Prostate gland (tissue), 2 donors: ENCODE measurements at regions not wholly inside any gene's neighbourhood (a gene's known extent, or its start where the extent isn't known, plus 50 kb on each side); places are given as distances from the start of the nearest gene placed in this dataset.

ENCODE experiments used
- DNase-seq: peaks from one replicate; pipeline ENCODE4 v3.0.0-alpha.2; 2019; ENCODE audit warnings: low spot score
- H3K27ac ChIP-seq, 2 donors: fragments of 200-600 bp; sonication (generic); 2 replicates each; pipeline ENCODE4 v1.5.1; 2017 to 2019
- H3K27me3 ChIP-seq: fragments of 200-600 bp; sonication (generic); replicated peaks from 2 replicates; pipeline ENCODE4 v1.5.1; 2019; ENCODE audit not compliant: insufficient read depth
- H3K36me3 ChIP-seq, 2 donors: fragments of 200-600 bp; sonication (generic); 1 replicate in 1 of 2; 2 replicates in 1 of 2; pipeline versions ENCODE4 v1.5.1 to v1.8.1; 2017 to 2019
- H3K4me1 ChIP-seq: fragments of 200-600 bp; sonication (generic); replicated peaks from 2 replicates; pipeline ENCODE4 v1.5.1; 2019
- H3K4me3 ChIP-seq, 2 donors: fragments of 200-600 bp; sonication (generic); 2 replicates each; pipeline ENCODE4 v1.5.1; 2017 to 2019
- H3K9me3 ChIP-seq: fragments of 200-600 bp; sonication (generic); 2 replicates; pipeline ENCODE4 v1.5.1; 2017
- CTCF ChIP-seq, 4 experiments: fragments of 200-600 bp in 2 of 4; fragments of 450-650 bp in 2 of 4; sonication (generic) in 2 of 4; IDR thresholded peaks; 1 replicate in 3 of 4; 2 replicates in 1 of 4; pipeline ENCODE4 v1.5.1; 2016 to 2019; ENCODE audit warnings: antibody characterized with exemption in 4 of 4, mild to moderate bottlenecking in 2 of 4, moderate library complexity in 2 of 4
- POLR2A ChIP-seq: fragments of 450-650 bp; IDR thresholded peaks from one replicate; pipeline ENCODE4 v1.6.1; 2016; ENCODE audit warnings: antibody characterized with exemption, mild to moderate bottlenecking
- POLR2AphosphoS5 ChIP-seq: sonication (generic); formaldehyde crosslinking; IDR thresholded peaks from one replicate; pipeline ENCODE4 v1.6.1; 2017; ENCODE audit warnings: antibody characterized with exemption
- WGBS: methylation state at CpG from one replicate; pipeline ENCODE4 v1.1.5; 2018; 5-methylcytosine and 5-hydroxymethylcytosine counted together
- intact Hi-C: fragments of 100-400 bp; cut with DNase I; formaldehyde crosslinking; loops from one replicate; pipeline ENCODE4 v1.14.2; 2022

- no peak overlapping the region for H3K27ac ChIP-seq
- no peak for DNase-seq
- H3K4me1 ChIP-seq, result no peaks in the 10 kb centered on the region
- 86% methylated on average over 6 of the region's 6 CpGs for WGBS
- intact Hi-C loops, result loop anchor here (10.0 kb wide), 1 partner anchor 1240 kb away; no protein-coding TSS in a partner anchor
- H3K36me3 ChIP-seq, result no peaks in the 10 kb centered on the region
- no peak for TF ChIP-seq POLR2A
- no peak for TF ChIP-seq POLR2AphosphoS5
- TF ChIP-seq CTCF (IDR thresholded peaks at IDR 0.05), result no peak
- no peaks in the 10 kb centered on the region for H3K27me3 ChIP-seq
- H3K4me3 ChIP-seq, result no peak overlapping the region
- no peaks in the 10 kb centered on the region for H3K9me3 ChIP-seq
Measured at GRCh38 chr4:181564625-181565024, 678.6 kb upstream of the TENM3 start.

- H3K9me3 ChIP-seq, result no peaks in the 10 kb centered on the region
- DNase-seq, result no peak
- TF ChIP-seq CTCF (IDR thresholded peaks at IDR 0.05), result no peak
- no peak for TF ChIP-seq POLR2A
- TF ChIP-seq POLR2AphosphoS5, result no peak
- no peaks in the 10 kb centered on the region for H3K4me1 ChIP-seq
- no peak overlapping the region for H3K4me3 ChIP-seq
- no peaks in the 10 kb centered on the region for H3K27me3 ChIP-seq
- H3K27ac ChIP-seq, result no peak overlapping the region
- 60% methylated on average over 7 of the region's 7 CpGs for WGBS
- no peaks in the 10 kb centered on the region for H3K36me3 ChIP-seq
- intact Hi-C loops, result loop anchor here (10.0 kb wide), 1 partner anchor 1238 kb away; no protein-coding TSS in a partner anchor
Measured at GRCh38 chr4:181566490-181566889, 676.7 kb upstream of the TENM3 start.

- no peaks in the 10 kb centered on the region for H3K4me1 ChIP-seq
- H3K9me3 ChIP-seq, result no peaks in the 10 kb centered on the region
- no peak overlapping the region for H3K4me3 ChIP-seq
- no peak overlapping the region for H3K27ac ChIP-seq
- H3K36me3 ChIP-seq, result no peaks in the 10 kb centered on the region
- 53% methylated on average over 2 of the region's 2 CpGs for WGBS
- no peak for DNase-seq
- TF ChIP-seq CTCF (IDR thresholded peaks at IDR 0.05) (peak in 2 of 4 experiments; percentile 20 to 40), POLR2AphosphoS5 (no peak), POLR2A (no peak)
- H3K27me3 ChIP-seq, result no peaks in the 10 kb centered on the region
- intact Hi-C loops, result loop anchor here (10.0 kb wide), 1 partner anchor 1235 kb away; no protein-coding TSS in a partner anchor
Measured at GRCh38 chr4:181569553-181569952, 673.6 kb upstream of the TENM3 start.

DNA sequence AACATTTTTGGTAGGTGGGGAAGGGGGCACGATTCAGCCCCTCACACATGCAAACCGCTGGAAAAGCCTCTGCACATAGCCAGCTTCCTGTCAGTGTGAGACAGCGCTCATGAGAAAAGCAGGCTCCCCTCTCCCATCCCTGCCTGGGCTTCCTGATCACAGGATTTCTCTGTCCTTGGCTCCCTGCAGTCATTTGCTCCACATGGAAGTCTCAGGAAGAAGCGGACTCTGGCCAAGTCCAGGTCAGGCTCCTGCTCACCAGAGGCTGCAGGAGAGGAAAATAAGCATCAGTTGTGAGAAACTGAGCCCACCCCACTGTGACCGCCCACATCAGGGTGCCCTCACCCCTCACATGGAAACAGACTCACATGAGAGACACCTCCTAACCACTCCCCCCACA is 664.3 kb upstream of the TENM3 start:
- Histone ChIP-seq H3K27ac (no peak overlapping the region), H3K4me3 (no peak overlapping the region), H3K36me3 (no peaks in the 10 kb centered on the region), H3K9me3 (no peaks in the 10 kb centered on the region), H3K27me3 (no peaks in the 10 kb centered on the region), H3K4me1 (no peaks in the 10 kb centered on the region)
- TF ChIP-seq POLR2A (no peak), POLR2AphosphoS5 (no peak), CTCF (IDR thresholded peaks at IDR 0.05) (no peak)
- intact Hi-C loops, result no loop called here
- 80% methylated on average over 5 of the region's 5 CpGs for WGBS
- no peak for DNase-seq

DNA sequence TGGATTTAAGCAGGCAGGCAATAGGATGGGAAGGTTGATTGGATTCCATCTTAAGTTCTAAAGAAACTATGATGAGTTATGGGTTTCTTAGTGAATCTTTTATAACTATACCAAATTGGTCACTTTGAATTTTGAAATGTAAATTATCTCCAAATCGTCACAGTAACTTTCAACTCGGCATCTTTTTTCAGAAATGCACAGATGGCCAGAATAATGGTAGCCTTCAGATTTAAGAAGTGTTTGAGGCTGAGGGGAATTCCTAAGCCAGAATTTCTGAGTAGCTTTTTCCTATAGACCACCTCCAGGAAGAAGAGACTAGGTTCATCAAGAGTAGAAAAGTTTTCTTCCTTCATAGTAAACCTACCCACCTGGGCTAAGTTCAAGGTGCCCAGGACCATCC is 663.7 kb upstream of the TENM3 start:
- 91% methylated on average over 2 of the region's 2 CpGs for WGBS
- no peaks in the 10 kb centered on the region for H3K4me1 ChIP-seq
- no peak overlapping the region for H3K4me3 ChIP-seq
- no peaks in the 10 kb centered on the region for H3K27me3 ChIP-seq
- no peak for TF ChIP-seq POLR2A
- TF ChIP-seq POLR2AphosphoS5, result no peak
- no peak for TF ChIP-seq CTCF (IDR thresholded peaks at IDR 0.05)
- H3K9me3 ChIP-seq, result no peaks in the 10 kb centered on the region
- no peak overlapping the region for H3K27ac ChIP-seq
- intact Hi-C loops, result no loop called here
- H3K36me3 ChIP-seq, result no peaks in the 10 kb centered on the region
- no peak for DNase-seq
